ENCODE measurements at regions not wholly inside any gene's neighbourhood (a gene's known extent, or its start where the extent isn't known, plus 50 kb on each side); places are given as distances from the start of the nearest gene placed in this dataset.

- intact Hi-C loops (cut with DNase I): no loop called here
These were observed 231.0 kb downstream of the QKI start for GRCh38 chr6:163645560-163645959.

GRCh38 chr6:163643866-163644265 lies 229.3 kb downstream of the QKI start:
- Histone ChIP-seq H3K9me3 (no peaks in the 10 kb centered on the region), H3K4me1 (no peaks in the 10 kb centered on the region), H3K27me3 (no peaks in the 10 kb centered on the region), H3K36me3 (no peaks in the 10 kb centered on the region), H3K4me3 (no peak overlapping the region), H3K27ac (no peak overlapping the region)
- ATAC-seq (no peak), DNase-seq (no peak)
- intact Hi-C loops (cut with DNase I): no loop called here
- TF ChIP-seq, protein P1, sequence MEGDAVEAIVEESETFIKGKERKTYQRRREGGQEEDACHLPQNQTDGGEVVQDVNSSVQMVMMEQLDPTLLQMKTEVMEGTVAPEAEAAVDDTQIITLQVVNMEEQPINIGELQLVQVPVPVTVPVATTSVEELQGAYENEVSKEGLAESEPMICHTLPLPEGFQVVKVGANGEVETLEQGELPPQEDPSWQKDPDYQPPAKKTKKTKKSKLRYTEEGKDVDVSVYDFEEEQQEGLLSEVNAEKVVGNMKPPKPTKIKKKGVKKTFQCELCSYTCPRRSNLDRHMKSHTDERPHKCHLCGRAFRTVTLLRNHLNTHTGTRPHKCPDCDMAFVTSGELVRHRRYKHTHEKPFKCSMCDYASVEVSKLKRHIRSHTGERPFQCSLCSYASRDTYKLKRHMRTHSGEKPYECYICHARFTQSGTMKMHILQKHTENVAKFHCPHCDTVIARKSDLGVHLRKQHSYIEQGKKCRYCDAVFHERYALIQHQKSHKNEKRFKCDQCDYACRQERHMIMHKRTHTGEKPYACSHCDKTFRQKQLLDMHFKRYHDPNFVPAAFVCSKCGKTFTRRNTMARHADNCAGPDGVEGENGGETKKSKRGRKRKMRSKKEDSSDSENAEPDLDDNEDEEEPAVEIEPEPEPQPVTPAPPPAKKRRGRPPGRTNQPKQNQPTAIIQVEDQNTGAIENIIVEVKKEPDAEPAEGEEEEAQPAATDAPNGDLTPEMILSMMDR (IDR thresholded peaks at IDR 0.05): no peak
- TF ChIP-seq POLR2A (IDR thresholded peaks at IDR 0.05): no peak
- no CpG with 5 or more reads among the region's 3 CpGs for WGBS (ENCODE audit: insufficient coverage, low coverage, low lambda C conversion rate, missing lambda C conversion rate)

More at GRCh38 chr6:163645560-163645959, 231.0 kb downstream of the QKI start:
- DNase-seq (no peak), ATAC-seq (no peak)
- H3K27me3 ChIP-seq: no peaks in the 10 kb centered on the region
- H3K4me3 ChIP-seq: no peak overlapping the region
- TF ChIP-seq, protein P1 (IDR thresholded peaks at IDR 0.05): no peak
- no peak for TF ChIP-seq POLR2A (IDR thresholded peaks at IDR 0.05)
- no peaks in the 10 kb centered on the region for H3K36me3 ChIP-seq
- H3K27ac ChIP-seq: no peak overlapping the region
- 65% methylated on average over 10 of the region's 10 CpGs for WGBS (ENCODE audit: insufficient coverage, low coverage, low lambda C conversion rate, missing lambda C conversion rate)
- no peaks in the 10 kb centered on the region for H3K9me3 ChIP-seq
- no peaks in the 10 kb centered on the region for H3K4me1 ChIP-seq

- Histone ChIP-seq H3K9me3 (no peaks in the 10 kb centered on the region), H3K4me1 (no peaks in the 10 kb centered on the region), H3K36me3 (no peaks in the 10 kb centered on the region), H3K27ac (no peak overlapping the region), H3K4me3 (no peak overlapping the region), H3K27me3 (no peaks in the 10 kb centered on the region)
- ATAC-seq (no peak), DNase-seq (no peak)
- intact Hi-C loops (cut with DNase I): no loop called here
- 92% methylated on average over 7 of the region's 13 CpGs for WGBS (ENCODE audit: insufficient coverage, low coverage, low lambda C conversion rate, missing lambda C conversion rate)
- TF ChIP-seq POLR2A (IDR thresholded peaks at IDR 0.05): no peak
- TF ChIP-seq, protein P1 (IDR thresholded peaks at IDR 0.05): no peak
These were observed 227.2 kb downstream of the QKI start for GRCh38 chr6:163641706-163642105.

DNA sequence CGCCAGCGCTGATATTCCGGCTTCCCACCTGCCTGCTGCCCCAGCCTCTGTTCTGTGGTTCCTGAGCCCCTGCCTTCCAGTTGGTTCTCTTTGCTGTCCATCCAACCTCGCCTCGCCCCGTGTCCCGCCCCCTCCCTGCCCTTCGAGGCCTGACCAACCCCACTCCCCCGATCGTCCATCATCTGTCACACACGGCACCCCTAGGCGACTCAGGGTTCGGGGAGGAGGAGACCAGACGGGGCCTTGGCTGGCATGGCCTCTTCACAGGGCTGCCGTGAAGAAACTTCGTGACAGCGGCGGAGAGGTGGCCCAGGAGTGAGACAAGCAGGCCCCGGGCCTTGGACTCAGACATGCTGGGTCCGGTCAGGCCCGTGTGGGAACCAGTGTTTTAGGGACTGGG lies 226.1 kb downstream of the QKI start:
- H3K4me1 ChIP-seq: no peaks in the 10 kb centered on the region
- H3K9me3 ChIP-seq: no peaks in the 10 kb centered on the region
- no peak overlapping the region for H3K27ac ChIP-seq
- WGBS (ENCODE audit: insufficient coverage, low coverage, low lambda C conversion rate, missing lambda C conversion rate): 90% methylated on average over 12 of the region's 21 CpGs
- no peaks in the 10 kb centered on the region for H3K27me3 ChIP-seq
- intact Hi-C loops (cut with DNase I): no loop called here
- H3K4me3 ChIP-seq: no peak overlapping the region
- no peaks in the 10 kb centered on the region for H3K36me3 ChIP-seq
- TF ChIP-seq, protein P1 (IDR thresholded peaks at IDR 0.05): no peak
- TF ChIP-seq POLR2A (IDR thresholded peaks at IDR 0.05): no peak
- no peak for ATAC-seq
- DNase-seq: no peak

- H3K27me3 ChIP-seq: no peaks in the 10 kb centered on the region
- DNase-seq (no peak), ATAC-seq (no peak)
- no peaks in the 10 kb centered on the region for H3K4me1 ChIP-seq
- intact Hi-C loops (cut with DNase I): no loop called here
- WGBS (ENCODE audit: insufficient coverage, low coverage, low lambda C conversion rate, missing lambda C conversion rate): 44% methylated on average over 3 of the region's 3 CpGs
- no peak overlapping the region for H3K27ac ChIP-seq
- no peaks in the 10 kb centered on the region for H3K36me3 ChIP-seq
- TF ChIP-seq, protein P1 (IDR thresholded peaks at IDR 0.05): no peak
- TF ChIP-seq POLR2A (IDR thresholded peaks at IDR 0.05): no peak
- H3K4me3 ChIP-seq: no peak overlapping the region
- H3K9me3 ChIP-seq: no peaks in the 10 kb centered on the region
These were observed 223.0 kb downstream of the QKI start for GRCh38 chr6:163637524-163637923.
